Ascending aorta (tissue), 2 donors: ENCODE measurements at regions not wholly inside any gene's neighbourhood (a gene's known extent, or its start where the extent isn't known, plus 50 kb on each side); places are given as distances from the start of the nearest gene placed in this dataset.

Experiments used
- DNase-seq, 2 donors: peaks; one replicate each; pipeline ENCODE4 v3.0.0-alpha.2; 2019; ENCODE audit warnings: low spot score in 2 of 2
- H3K27ac ChIP-seq, 2 donors: fragments of 200-600 bp; sonication (generic); one replicate each; pipeline ENCODE4 v1.5.1; 2016 to 2017; ENCODE audit warnings: mild to moderate bottlenecking in 1 of 2
- H3K27me3 ChIP-seq: fragments of 200-600 bp; sonication (generic); one replicate; pipeline ENCODE4 v1.5.1; 2017
- H3K36me3 ChIP-seq, 2 donors: fragments of 200-600 bp; sonication (generic); one replicate each; pipeline ENCODE4 v1.5.1; 2016
- H3K4me1 ChIP-seq, 2 donors: fragments of 200-600 bp; sonication (generic); one replicate each; pipeline ENCODE4 v1.5.1; 2016 to 2017; ENCODE audit warnings: mild to moderate bottlenecking in 1 of 2
- H3K4me3 ChIP-seq, 2 donors: fragments of 200-600 bp; sonication (generic); one replicate each; pipeline ENCODE4 v1.5.1; 2016 to 2017; ENCODE audit warnings: mild to moderate bottlenecking in 1 of 2
- H3K9me3 ChIP-seq, 2 donors: fragments of 200-600 bp; sonication (generic); one replicate each; pipeline ENCODE4 v1.5.1; 2016
- CTCF ChIP-seq, 3 experiments: fragments of 200-600 bp in 2 of 3; fragments of 450-650 bp in 1 of 3; sonication (generic) in 2 of 3; IDR thresholded peaks; one replicate each; pipeline ENCODE4 v1.5.1; 2016 to 2019; ENCODE audit warnings: antibody characterized with exemption in 3 of 3, mild to moderate bottlenecking in 1 of 3, moderate library complexity in 1 of 3
- intact Hi-C: fragments of 100-400 bp; cut with DNase I; formaldehyde crosslinking; loops from one replicate; pipeline ENCODE4 v1.15.1; 2023

- Histone ChIP-seq H3K9me3 (no peaks in the 10 kb centered on the region), H3K27ac (no peak overlapping the region), H3K4me3 (no peak overlapping the region), H3K27me3 (no peaks in the 10 kb centered on the region), H3K4me1 (no peaks in the 10 kb centered on the region), H3K36me3 (no peaks in the 10 kb centered on the region)
- TF ChIP-seq CTCF (IDR thresholded peaks at IDR 0.05), result no peak
- intact Hi-C loops, result no loop called here
- DNase-seq, result no peak
Observed at GRCh38 chr5:60505373-60506171, 194.4 kb downstream of the DEPDC1B start.

GRCh38 chr5:60504342-60504741 is 195.6 kb downstream of the DEPDC1B start:
- H3K27ac ChIP-seq, result no peak overlapping the region
- no peaks in the 10 kb centered on the region for H3K27me3 ChIP-seq
- no peaks in the 10 kb centered on the region for H3K4me1 ChIP-seq
- intact Hi-C loops, result no loop called here
- DNase-seq, result no peak
- no peaks in the 10 kb centered on the region for H3K36me3 ChIP-seq
- H3K4me3 ChIP-seq, result no peak overlapping the region
- TF ChIP-seq CTCF (IDR thresholded peaks at IDR 0.05), result no peak
- H3K9me3 ChIP-seq, result no peaks in the 10 kb centered on the region

- DNase-seq, result no peak
- no peak for TF ChIP-seq CTCF (IDR thresholded peaks at IDR 0.05)
- no peaks in the 10 kb centered on the region for H3K4me1 ChIP-seq
- intact Hi-C loops, result no loop called here
- no peaks in the 10 kb centered on the region for H3K36me3 ChIP-seq
- no peak overlapping the region for H3K4me3 ChIP-seq
- no peak overlapping the region for H3K27ac ChIP-seq
- no peaks in the 10 kb centered on the region for H3K9me3 ChIP-seq
- H3K27me3 ChIP-seq, result no peaks in the 10 kb centered on the region
Observed at GRCh38 chr5:60503771-60504170, 196.2 kb downstream of the DEPDC1B start.

- no peaks in the 10 kb centered on the region for H3K36me3 ChIP-seq
- peaks cover 0 to 22% of the 10 kb centered on the region in 2 donors for H3K4me1 ChIP-seq
Observed at GRCh38 chr5:60497706-60498500, 202.1 kb downstream of the DEPDC1B start.

More at GRCh38 chr5:60497706-60498500, 202.1 kb downstream of the DEPDC1B start:
- Histone ChIP-seq H3K4me3 (no peak overlapping the region), H3K27me3 (no peaks in the 10 kb centered on the region), H3K9me3 (no peaks in the 10 kb centered on the region), H3K27ac (peak overlapping the region; percentile 74 to 78)
- DNase-seq, result no peak
- no peak for TF ChIP-seq CTCF (IDR thresholded peaks at IDR 0.05)
- intact Hi-C loops, result loop anchor here (2.0 kb wide), 1 partner anchor 25 kb away; no protein-coding TSS in a partner anchor
